CD4-positive, alpha-beta memory T cell (primary cell): ENCODE measurements at regions not wholly inside any gene's neighbourhood (a gene's known extent, or its start where the extent isn't known, plus 50 kb on each side); places are given as distances from the start of the nearest gene placed in this dataset.

Experiments
- CTCF ChIA-PET: fragments of 350-600 bp; sonication (Branson Sonifier 250); formaldehyde crosslinking; loops from one replicate; lab custom pipeline; 2021; ENCODE audit warnings: inconsistent platforms; ENCODE audit not compliant: partially characterized antibody; lab: Charles Lee
- POLR2A ChIA-PET: fragments of 350-600 bp; sonication (Branson Sonifier 250); formaldehyde crosslinking; loops from one replicate; lab custom pipeline; 2021; ENCODE audit not compliant: partially characterized antibody; lab: Charles Lee
- DNase-seq, 5 donors: peaks; one replicate each; pipeline versions ENCODE4 v3.0.0 to v3.0.0-alpha.2; 2020 to 2022; ENCODE audit warnings: mixed read lengths in 1 of 5
- H3K27ac ChIP-seq: one replicate; pipeline ENCODE4 v1.7.0; 2013; ENCODE audit warnings: low read depth, low read length
- H3K27me3 ChIP-seq: 2 replicates; pipeline ENCODE4 v1.7.0; 2013; ENCODE audit warnings: mild to moderate bottlenecking, low read length, moderate library complexity; ENCODE audit not compliant: insufficient read depth
- H3K36me3 ChIP-seq: 2 replicates; pipeline ENCODE4 v1.7.0; 2013; ENCODE audit warnings: mild to moderate bottlenecking, low read length, moderate library complexity; ENCODE audit not compliant: insufficient read depth
- H3K4me1 ChIP-seq: 2 replicates; pipeline ENCODE4 v1.7.0; 2013; ENCODE audit warnings: mild to moderate bottlenecking, low read length, moderate library complexity; ENCODE audit not compliant: insufficient read depth
- H3K4me3 ChIP-seq, 2 donors: one replicate each; pipeline ENCODE4 v1.7.0; 2013; ENCODE audit warnings: low read length in 2 of 2, mild to moderate bottlenecking in 1 of 2
- H3K9me3 ChIP-seq, 2 donors: one replicate each; pipeline ENCODE4 v1.7.0; 2013; ENCODE audit warnings: low read length in 2 of 2, control low read depth in 1 of 2; ENCODE audit not compliant: control insufficient read depth in 1 of 2
- H3K27ac Mint-ChIP-seq, 7 donors: one replicate each; pipeline ENCODE4 v1.8.0; 2020 to 2021; ENCODE audit warnings: mixed read lengths in 7 of 7, mild to moderate bottlenecking in 6 of 7, inconsistent platforms in 3 of 7, moderate library complexity in 3 of 7
- H3K27me3 Mint-ChIP-seq, 2 donors: one replicate each; pipeline ENCODE4 v1.8.0; 2020 to 2021; ENCODE audit warnings: mixed read lengths in 2 of 2
- H3K36me3 Mint-ChIP-seq, 2 donors: one replicate each; pipeline ENCODE4 v1.8.0; 2020 to 2021; ENCODE audit warnings: mixed read lengths in 2 of 2, inconsistent platforms in 1 of 2, mild to moderate bottlenecking in 1 of 2
- H3K4me1 Mint-ChIP-seq, 4 donors: one replicate each; pipeline ENCODE4 v1.8.0; 2020 to 2021; ENCODE audit warnings: mixed read lengths in 4 of 4, mild to moderate bottlenecking in 1 of 4
- H3K4me3 Mint-ChIP-seq, 8 donors: one replicate each; pipeline ENCODE4 v1.8.0; 2020 to 2021; ENCODE audit warnings: mixed read lengths in 8 of 8, mild to moderate bottlenecking in 7 of 8, moderate library complexity in 6 of 8, inconsistent platforms in 3 of 8
- H3K9me3 Mint-ChIP-seq, 8 donors: one replicate each; pipeline ENCODE4 v1.8.0; 2020 to 2021; ENCODE audit warnings: mixed read lengths in 8 of 8, mild to moderate bottlenecking in 5 of 8, inconsistent platforms in 3 of 8, moderate library complexity in 1 of 8
- intact Hi-C: fragments of 100-400 bp; cut with micrococcal nuclease; formaldehyde crosslinking; loops from one replicate; pipeline ENCODE4 v1.15.1; 2023

GRCh38 chr15:62348623-62349022 lies 183.5 kb upstream of the C2CD4B start:
- no peaks in the 10 kb centered on the region for H3K36me3 ChIP-seq

DNA sequence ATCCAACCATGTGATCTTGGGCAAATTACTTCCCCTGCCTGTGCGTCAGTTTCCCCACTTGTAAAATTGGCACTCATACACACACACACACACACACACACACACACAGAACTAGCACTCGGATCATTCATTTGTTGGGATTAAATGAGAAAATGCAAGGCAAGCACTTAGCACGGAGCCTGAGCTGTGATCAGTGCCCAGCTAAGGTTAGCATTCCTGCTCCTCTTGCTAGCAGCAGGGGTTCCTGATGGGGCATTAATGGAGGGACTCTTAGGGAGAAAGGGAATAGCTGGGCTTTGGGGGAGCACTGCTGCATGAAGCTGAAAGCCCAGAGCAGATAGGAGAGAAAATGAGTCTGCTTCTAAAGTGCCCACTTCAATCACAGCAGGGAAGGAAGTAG lies 187.7 kb upstream of the C2CD4B start:
- POLR2A ChIA-PET = no interaction called here
- intact Hi-C loops = no loop called here

More at GRCh38 chr15:62348623-62349022, 183.5 kb upstream of the C2CD4B start:
- no peaks in the 10 kb centered on the region for H3K36me3 Mint-ChIP-seq
- Histone ChIP-seq H3K27ac (no peak overlapping the region), H3K4me1 (no peaks in the 10 kb centered on the region), H3K9me3 (no peaks in the 10 kb centered on the region), H3K4me3 (no peak overlapping the region), H3K27me3 (no peaks in the 10 kb centered on the region)
- H3K4me1 Mint-ChIP-seq = peaks cover 7% of the 10 kb centered on the region in 4 donors
- H3K27me3 Mint-ChIP-seq = peaks cover 2 to 4% of the 10 kb centered on the region in 2 donors
- peak overlapping the region in 1 of 7 donors; percentile 1 for H3K27ac Mint-ChIP-seq
- ChIA-PET POLR2A (no interaction called here), CTCF (no interaction called here)
- no peak for DNase-seq
- no peak overlapping the region for H3K4me3 Mint-ChIP-seq
- intact Hi-C loops = no loop called here
- peaks cover 0 to 5% (median 0%) of the 10 kb centered on the region in 8 donors for H3K9me3 Mint-ChIP-seq

DNA sequence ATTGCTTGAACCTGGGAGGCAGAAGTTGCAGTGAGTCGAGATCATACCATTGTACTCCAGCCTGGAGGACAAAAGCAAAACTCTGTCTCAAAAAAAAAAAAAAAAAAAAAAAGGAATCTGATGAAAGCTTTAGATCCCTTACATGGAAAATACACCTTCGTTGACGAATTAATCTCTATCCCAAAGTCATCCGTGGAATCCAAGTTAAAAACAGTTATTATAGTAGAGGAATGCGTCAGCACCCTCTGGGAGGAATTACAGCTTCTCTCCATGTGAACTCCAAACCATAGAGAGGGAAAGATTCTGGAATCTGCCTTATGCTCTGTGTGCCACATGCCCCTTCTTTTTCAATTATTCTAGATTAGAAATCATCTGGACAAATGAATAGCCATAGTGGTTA lies 192.3 kb upstream of the C2CD4B start:
- Mint-ChIP-seq H3K36me3 (no peaks in the 10 kb centered on the region), H3K27ac (no peak overlapping the region), H3K9me3 (no peaks in the 10 kb centered on the region), H3K4me3 (no peak overlapping the region), H3K27me3 (peaks cover 21 to 40% of the 10 kb centered on the region in 2 donors), H3K4me1 (no peaks in the 10 kb centered on the region)
- DNase-seq = no peak
- ChIA-PET POLR2A (no interaction called here), CTCF (interaction anchor here (0.6 kb wide), 1 partner anchor 1858 kb away, joined by 3 read pairs; no protein-coding TSS in a partner anchor)
- Histone ChIP-seq H3K27me3 (peaks cover 5% of the 10 kb centered on the region), H3K4me1 (no peaks in the 10 kb centered on the region), H3K36me3 (no peaks in the 10 kb centered on the region), H3K27ac (no peak overlapping the region), H3K9me3 (no peaks in the 10 kb centered on the region), H3K4me3 (no peak overlapping the region)
- intact Hi-C loops = no loop called here

More for the DNA sequence above, 187.7 kb upstream of the C2CD4B start:
- DNase-seq = no peak
- Mint-ChIP-seq H3K9me3 (no peaks in the 10 kb centered on the region), H3K27me3 (peaks cover 13 to 17% of the 10 kb centered on the region in 2 donors), H3K4me1 (no peaks in the 10 kb centered on the region), H3K27ac (no peak overlapping the region), H3K4me3 (peak overlapping the region in 1 of 8 donors; percentile 2), H3K36me3 (no peaks in the 10 kb centered on the region)
- Histone ChIP-seq H3K27me3 (peaks cover 2% of the 10 kb centered on the region), H3K27ac (no peak overlapping the region), H3K4me1 (no peaks in the 10 kb centered on the region), H3K4me3 (no peak overlapping the region), H3K36me3 (no peaks in the 10 kb centered on the region), H3K9me3 (no peaks in the 10 kb centered on the region)
- CTCF ChIA-PET = no interaction called here

- intact Hi-C loops = no loop called here
- Histone ChIP-seq H3K36me3 (no peaks in the 10 kb centered on the region), H3K9me3 (no peaks in the 10 kb centered on the region), H3K27me3 (peaks cover 5% of the 10 kb centered on the region), H3K27ac (no peak overlapping the region), H3K4me1 (no peaks in the 10 kb centered on the region), H3K4me3 (no peak overlapping the region)
- CTCF ChIA-PET = no interaction called here
- Mint-ChIP-seq H3K27me3 (peaks cover 18 to 38% of the 10 kb centered on the region in 2 donors), H3K9me3 (no peaks in the 10 kb centered on the region), H3K4me3 (no peak overlapping the region), H3K27ac (no peak overlapping the region), H3K4me1 (no peaks in the 10 kb centered on the region), H3K36me3 (no peaks in the 10 kb centered on the region)
- POLR2A ChIA-PET = no interaction called here
- DNase-seq = no peak
Observed at GRCh38 chr15:62359416-62359815, 194.3 kb upstream of the C2CD4B start.

GRCh38 chr15:62360332-62361097 lies 195.4 kb upstream of the C2CD4B start:
- Histone ChIP-seq H3K27ac (no peak overlapping the region), H3K27me3 (peaks cover 5% of the 10 kb centered on the region), H3K4me3 (no peak overlapping the region), H3K9me3 (no peaks in the 10 kb centered on the region), H3K4me1 (no peaks in the 10 kb centered on the region), H3K36me3 (no peaks in the 10 kb centered on the region)
- Mint-ChIP-seq H3K27me3 (peaks cover 12 to 35% of the 10 kb centered on the region in 2 donors), H3K36me3 (no peaks in the 10 kb centered on the region), H3K27ac (no peak overlapping the region), H3K4me3 (no peak overlapping the region), H3K9me3 (no peaks in the 10 kb centered on the region), H3K4me1 (no peaks in the 10 kb centered on the region)
- no peak for DNase-seq
- ChIA-PET CTCF (no interaction called here), POLR2A (no interaction called here)
- intact Hi-C loops = no loop called here

DNA sequence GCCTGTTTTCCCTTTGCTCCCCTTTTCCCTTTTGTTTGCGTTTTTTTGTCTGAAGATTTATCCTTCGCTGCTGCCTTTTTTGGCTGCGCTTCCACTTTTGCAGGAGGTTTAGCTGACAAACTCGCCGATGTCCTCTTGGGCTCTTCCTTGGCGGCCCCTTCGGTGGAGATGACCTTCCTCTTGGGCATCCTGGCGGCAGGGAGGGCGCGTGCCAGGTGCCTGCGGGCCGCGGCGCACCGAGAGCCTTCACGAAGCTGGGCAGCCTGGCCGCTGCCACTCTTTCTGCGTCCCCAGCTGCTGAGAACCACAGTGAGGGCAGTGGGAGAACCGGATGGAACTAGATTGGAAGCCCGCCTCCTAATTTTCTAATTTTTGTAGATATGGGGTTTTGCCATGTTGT lies 197.1 kb upstream of the C2CD4B start:
- no peaks in the 10 kb centered on the region for H3K4me1 Mint-ChIP-seq
- no peak overlapping the region for H3K27ac ChIP-seq
- ChIA-PET CTCF (no interaction called here), POLR2A (no interaction called here)
- H3K4me3 Mint-ChIP-seq = no peak overlapping the region
- no peaks in the 10 kb centered on the region for H3K4me1 ChIP-seq
- intact Hi-C loops = no loop called here
- H3K27ac Mint-ChIP-seq = no peak overlapping the region
- peaks cover 15 to 39% of the 10 kb centered on the region in 2 donors for H3K27me3 Mint-ChIP-seq
- no peak overlapping the region for H3K4me3 ChIP-seq
- peaks cover 5% of the 10 kb centered on the region for H3K27me3 ChIP-seq
- no peaks in the 10 kb centered on the region for H3K9me3 ChIP-seq
- DNase-seq = no peak
- H3K36me3 Mint-ChIP-seq = no peaks in the 10 kb centered on the region
- H3K9me3 Mint-ChIP-seq = no peaks in the 10 kb centered on the region
- H3K36me3 ChIP-seq = no peaks in the 10 kb centered on the region

GRCh38 chr15:62362608-62363007 lies 197.5 kb upstream of the C2CD4B start:
- H3K9me3 Mint-ChIP-seq = no peaks in the 10 kb centered on the region
- no peaks in the 10 kb centered on the region for H3K4me1 Mint-ChIP-seq
- peaks cover 5% of the 10 kb centered on the region for H3K27me3 ChIP-seq
- H3K4me3 ChIP-seq = no peak overlapping the region
- H3K27me3 Mint-ChIP-seq = peaks cover 17 to 37% of the 10 kb centered on the region in 2 donors
- no peak overlapping the region for H3K27ac Mint-ChIP-seq
- no peaks in the 10 kb centered on the region for H3K36me3 Mint-ChIP-seq
- H3K27ac ChIP-seq = no peak overlapping the region
- no peak for DNase-seq
- H3K4me1 ChIP-seq = no peaks in the 10 kb centered on the region
- no peak overlapping the region for H3K4me3 Mint-ChIP-seq
- POLR2A ChIA-PET = no interaction called here
- H3K9me3 ChIP-seq = no peaks in the 10 kb centered on the region
- no peaks in the 10 kb centered on the region for H3K36me3 ChIP-seq
- intact Hi-C loops = no loop called here
- CTCF ChIA-PET = no interaction called here
